NCI-H2029 treated with DMSO at 0.1 percent for 48 hours (cell line): ENCODE measurements at regions not wholly inside any gene's neighbourhood (a gene's known extent, or its start where the extent isn't known, plus 50 kb on each side); places are given as distances from the start of the nearest gene placed in this dataset.
"Not testable (repeated sequence)": the region's sequence is repeated elsewhere in the genome, so short reads cannot be mapped to it uniquely, and the experiment has no call there.

Source experiments
- DNase-seq: peaks from one replicate; lab custom pipeline; 2025; lab: John Stamatoyannopoulos, UW

- DNase-seq, result no peak
These were observed 999.9 kb downstream of the GLUD2 start for GRCh38 chrX:122047261-122047660.

- DNase-seq, result no peak
These were observed 1008.0 kb downstream of the GLUD2 start for GRCh38 chrX:122055460-122055859.

- DNase-seq, result no peak
These were observed 1008.7 kb downstream of the GLUD2 start for GRCh38 chrX:122055979-122056715.

GRCh38 chrX:122076241-122076640 lies 1028.8 kb downstream of the GLUD2 start:
- no peak for DNase-seq

- no peak for DNase-seq
These were observed 1030.7 kb downstream of the GLUD2 start for GRCh38 chrX:122078079-122078478.

- peak; percentile 6 for DNase-seq
These were observed 1039.9 kb downstream of the GLUD2 start for GRCh38 chrX:122087341-122087740.

GRCh38 chrX:122091571-122091970 lies 1044.2 kb downstream of the GLUD2 start:
- DNase-seq, result no peak

- DNase-seq, result no peak
These were observed 1045.0 kb downstream of the GLUD2 start for GRCh38 chrX:122092360-122092759.

- no peak for DNase-seq
These were observed 1045.6 kb downstream of the GLUD2 start for GRCh38 chrX:122092978-122093377.

GRCh38 chrX:122094611-122095010 lies 1047.2 kb downstream of the GLUD2 start:
- DNase-seq, result no peak

- DNase-seq, result peak; percentile 5
These were observed 1066.0 kb downstream of the GLUD2 start for GRCh38 chrX:122113376-122113775.

- no peak for DNase-seq
These were observed 1066.5 kb downstream of the GLUD2 start for GRCh38 chrX:122113896-122114295.

- DNase-seq, result no peak
These were observed 1068.2 kb downstream of the GLUD2 start for GRCh38 chrX:122115604-122116003.

- DNase-seq, result peak; percentile 47
These were observed 1064.7 kb upstream of the GRIA3 start for GRCh38 chrX:122119361-122119760.

GRCh38 chrX:122122274-122122673 lies 1061.8 kb upstream of the GRIA3 start:
- no peak for DNase-seq

- DNase-seq, result no peak
These were observed 1050.6 kb upstream of the GRIA3 start for GRCh38 chrX:122133478-122133877.

GRCh38 chrX:122134291-122134690 lies 1049.8 kb upstream of the GRIA3 start:
- DNase-seq, result no peak

GRCh38 chrX:122135070-122135469 lies 1049.0 kb upstream of the GRIA3 start:
- DNase-seq, result no peak

GRCh38 chrX:122140219-122140618 lies 1043.9 kb upstream of the GRIA3 start:
- DNase-seq, result not testable (repeated sequence)

GRCh38 chrX:122154019-122154418 lies 1030.1 kb upstream of the GRIA3 start:
- DNase-seq, result no peak

GRCh38 chrX:122168241-122168640 lies 1015.8 kb upstream of the GRIA3 start:
- DNase-seq, result no peak

- no peak for DNase-seq
These were observed 999.3 kb upstream of the GRIA3 start for GRCh38 chrX:122184791-122185190.

- DNase-seq, result no peak
These were observed 996.9 kb upstream of the GRIA3 start for GRCh38 chrX:122187069-122187713.

GRCh38 chrX:122188751-122189150 lies 995.3 kb upstream of the GRIA3 start:
- DNase-seq, result no peak
